H9 (cell line): ENCODE measurements at regions not wholly inside any gene's neighbourhood (a gene's known extent, or its start where the extent isn't known, plus 50 kb on each side); places are given as distances from the start of the nearest gene placed in this dataset.

ENCODE experiments used
- DNase-seq: peaks from one replicate; pipeline ENCODE4 v3.0.0-alpha.2; 2017
- H2AFZ ChIP-seq: one replicate; pipeline ENCODE4 v1.6.1; 2013; ENCODE audit warnings: mild to moderate bottlenecking, low read length, control low read depth, moderate library complexity
- H2AK5ac ChIP-seq: 2 replicates; pipeline ENCODE4 v1.6.1; 2013; ENCODE audit warnings: low read length, control low read depth, mixed read lengths; ENCODE audit not compliant: insufficient read length
- H2BK120ac ChIP-seq: one replicate; pipeline ENCODE4 v1.6.1; 2013; ENCODE audit warnings: low read depth, mild to moderate bottlenecking, low read length, control low read depth, inconsistent platforms; ENCODE audit not compliant: poor library complexity, severe bottlenecking
- H2BK12ac ChIP-seq: 2 replicates; pipeline ENCODE4 v1.6.1; 2013; ENCODE audit warnings: low read length, control low read depth, mixed read lengths, low read depth; ENCODE audit not compliant: insufficient read length
- H2BK15ac ChIP-seq: 2 replicates; pipeline ENCODE4 v1.6.1; 2013; ENCODE audit warnings: low read depth, low read length, control low read depth
- H2BK20ac ChIP-seq: one replicate; pipeline ENCODE4 v1.6.1; 2013; ENCODE audit warnings: low read depth, mild to moderate bottlenecking, low read length, control low read depth, inconsistent platforms; ENCODE audit not compliant: poor library complexity, severe bottlenecking
- H2BK5ac ChIP-seq: 2 replicates; pipeline ENCODE4 v1.6.1; 2013; ENCODE audit warnings: low read length, control low read depth, mixed read lengths; ENCODE audit not compliant: insufficient read length
- H3K14ac ChIP-seq: 2 replicates; pipeline ENCODE4 v1.6.1; 2013; ENCODE audit warnings: low read length, control low read depth; ENCODE audit not compliant: insufficient read depth
- H3K18ac ChIP-seq: 2 replicates; pipeline ENCODE4 v1.6.1; 2013; ENCODE audit warnings: low read depth, mild to moderate bottlenecking, mixed read lengths, low read length, control low read depth; ENCODE audit not compliant: insufficient read length
- H3K23ac ChIP-seq: 2 replicates; pipeline ENCODE4 v1.6.1; 2013; ENCODE audit warnings: low read length, control low read depth, mixed read lengths, low read depth; ENCODE audit not compliant: insufficient read length
- H3K23me2 ChIP-seq: 2 replicates; pipeline ENCODE4 v1.6.1; 2013; ENCODE audit warnings: low read depth, mild to moderate bottlenecking, mixed read lengths, low read length, control low read depth; ENCODE audit not compliant: insufficient read length, poor library complexity, severe bottlenecking
- H3K27ac ChIP-seq: 2 replicates; pipeline ENCODE4 v1.5.1; 2013; ENCODE audit warnings: low read length, control low read depth, mixed read lengths, low read depth; ENCODE audit not compliant: insufficient read length
- H3K27me3 ChIP-seq: 2 replicates; pipeline ENCODE4 v1.6.1; 2013; ENCODE audit warnings: low read length, control low read depth, inconsistent platforms; ENCODE audit not compliant: insufficient read depth
- H3K4ac ChIP-seq: 2 replicates; pipeline ENCODE4 v1.6.1; 2013; ENCODE audit warnings: low read depth, mild to moderate bottlenecking, control low read depth, inconsistent platforms, low read length, moderate library complexity
- H3K4me1 ChIP-seq: 2 replicates; pipeline ENCODE4 v1.6.1; 2013; ENCODE audit warnings: low read length, control low read depth, inconsistent platforms; ENCODE audit not compliant: insufficient read depth
- H3K4me2 ChIP-seq: 2 replicates; pipeline ENCODE4 v1.6.1; 2013; ENCODE audit warnings: low read length, control low read depth, mixed read lengths; ENCODE audit not compliant: insufficient read length, insufficient read depth
- H3K56ac ChIP-seq: 2 replicates; pipeline ENCODE4 v1.6.1; 2013; ENCODE audit warnings: low read depth, mild to moderate bottlenecking, mixed read lengths, low read length, control low read depth; ENCODE audit not compliant: insufficient read length
- H3K79me1 ChIP-seq: 2 replicates; pipeline ENCODE4 v1.6.1; 2013; ENCODE audit warnings: low read depth, mild to moderate bottlenecking, moderate library complexity, low read length, control low read depth, inconsistent platforms; ENCODE audit not compliant: insufficient read depth, poor library complexity, severe bottlenecking
- H3K79me2 ChIP-seq: 2 replicates; pipeline ENCODE4 v1.6.1; 2013; ENCODE audit warnings: low read length, control low read depth, inconsistent platforms; ENCODE audit not compliant: insufficient read depth
- H3K9ac ChIP-seq: 2 replicates; pipeline ENCODE4 v1.6.1; 2013; ENCODE audit warnings: low read length, control low read depth, mixed read lengths; ENCODE audit not compliant: insufficient read length; ENCODE audit errors: extremely low read depth
- H3K9me3 ChIP-seq: one replicate; pipeline ENCODE4 v1.6.1; 2013; ENCODE audit warnings: low read depth, low read length, inconsistent platforms; ENCODE audit not compliant: control insufficient read depth
- H3T11ph ChIP-seq: one replicate; pipeline ENCODE4 v1.6.1; 2013; ENCODE audit warnings: mild to moderate bottlenecking, low read length, control low read depth, inconsistent platforms
- H4K20me1 ChIP-seq: one replicate; pipeline ENCODE4 v1.6.1; 2013; ENCODE audit not compliant: control insufficient read depth, insufficient read length, insufficient read depth
- H4K5ac ChIP-seq: 2 replicates; pipeline ENCODE4 v1.6.1; 2013; ENCODE audit warnings: low read depth, mild to moderate bottlenecking, mixed read lengths, low read length, control low read depth; ENCODE audit not compliant: insufficient read length
- H4K8ac ChIP-seq: replicated peaks from 2 replicates; pipeline ENCODE4 v1.6.1; 2013; ENCODE audit warnings: low read length, control low read depth, mixed read lengths, low read depth; ENCODE audit not compliant: insufficient read length
- H4K91ac ChIP-seq: 2 replicates; pipeline ENCODE4 v1.6.1; 2013; ENCODE audit warnings: low read depth, mild to moderate bottlenecking, moderate library complexity, mixed read lengths, low read length, control low read depth; ENCODE audit not compliant: insufficient read length
- H3K27ac Mint-ChIP-seq, 3 experiments: 2 replicates in 2 of 3; 3 replicates in 1 of 3; pipeline ENCODE4 v1.8.0; 2020 to 2021; ENCODE audit warnings: mixed read lengths in 3 of 3, mild to moderate bottlenecking in 1 of 3, moderate library complexity in 1 of 3
- H3K27me3 Mint-ChIP-seq: 2 replicates; pipeline ENCODE4 v1.8.0; 2021; ENCODE audit warnings: low read depth, mild to moderate bottlenecking, moderate library complexity, mixed read lengths
- H3K36me3 Mint-ChIP-seq, 3 experiments: 2 replicates in 2 of 3; 3 replicates in 1 of 3; pipeline ENCODE4 v1.8.0; 2020 to 2021; ENCODE audit warnings: low read depth in 3 of 3, mixed read lengths in 3 of 3; ENCODE audit not compliant: insufficient read depth in 1 of 3
- H3K4me1 Mint-ChIP-seq, 2 experiments: 2 replicates each; pipeline ENCODE4 v1.8.0; 2020; ENCODE audit warnings: mixed read lengths in 2 of 2
- H3K4me3 Mint-ChIP-seq, 2 experiments: 2 replicates in 1 of 2; 3 replicates in 1 of 2; pipeline ENCODE4 v1.8.0; 2020 to 2021; ENCODE audit warnings: mild to moderate bottlenecking in 2 of 2, mixed read lengths in 2 of 2, moderate library complexity in 1 of 2
- H3K9me3 Mint-ChIP-seq, 2 experiments: 2 replicates in 1 of 2; 3 replicates in 1 of 2; pipeline ENCODE4 v1.8.0; 2020; ENCODE audit warnings: mild to moderate bottlenecking in 2 of 2, mixed read lengths in 2 of 2, moderate library complexity in 1 of 2
- WGBS: extraction: QIAGEN DNeasy Blood & Tissue Kit; methylation state at CpG from one replicate; pipeline ENCODE4 v1.1.7; 2013; ENCODE audit warnings: missing lambda C conversion rate, low lambda C conversion rate, mixed read lengths; ENCODE audit not compliant: insufficient read length; ENCODE audit errors: extremely low coverage; 5-methylcytosine and 5-hydroxymethylcytosine counted together
- TF ChIP-seq, protein P1 (sequence below): fragments of 200-600 bp; sonication (generic); conservative IDR thresholded peaks from 3 replicates; pipeline ENCODE4 v1.8.0; 2021; ENCODE audit warnings: antibody characterized with exemption, mild to moderate bottlenecking

- Histone ChIP-seq H2BK20ac (no peak overlapping the region), H2BK120ac (no peak overlapping the region), H4K91ac (no peak overlapping the region), H4K20me1 (no peaks in the 10 kb centered on the region), H4K8ac (no peak overlapping the region), H4K5ac (no peak overlapping the region), H3K4me2 (no peak overlapping the region), H3K27me3 (no peaks in the 10 kb centered on the region), H3K9ac (no peak overlapping the region), H3K18ac (no peak overlapping the region), H2AK5ac (no peak overlapping the region), H3K56ac (no peak overlapping the region), H2BK15ac (no peak overlapping the region), H2BK5ac (no peak overlapping the region), H2AFZ (no peak overlapping the region), H3K79me2 (no peaks in the 10 kb centered on the region), H2BK12ac (no peak overlapping the region), H3K4ac (no peak overlapping the region), H3K23ac (no peak overlapping the region), H3K9me3 (no peaks in the 10 kb centered on the region), H3K4me1 (no peaks in the 10 kb centered on the region), H3K14ac (no peak overlapping the region), H3K79me1 (no peaks in the 10 kb centered on the region), H3K23me2 (no peaks in the 10 kb centered on the region), H3K27ac (no peak overlapping the region), H3T11ph (no peak overlapping the region)
- DNase-seq, result no peak
- Mint-ChIP-seq H3K27me3 (no peaks in the 10 kb centered on the region; the same call in 1 of the 2 replicates), H3K36me3 (peaks cover 0 to 8% (median 0%) of the 10 kb centered on the region in 3 experiments; a peak in 3 of 7 replicates), H3K9me3 (peaks cover 3 to 5% of the 10 kb centered on the region in 2 experiments; a peak in 2 of 5 replicates), H3K4me1 (peaks cover 7% of the 10 kb centered on the region in 2 experiments), H3K27ac (no peak overlapping the region), H3K4me3 (no peak overlapping the region)
- WGBS, result no CpG with 5 or more reads among the region's 6 CpGs
- TF ChIP-seq, protein P1, sequence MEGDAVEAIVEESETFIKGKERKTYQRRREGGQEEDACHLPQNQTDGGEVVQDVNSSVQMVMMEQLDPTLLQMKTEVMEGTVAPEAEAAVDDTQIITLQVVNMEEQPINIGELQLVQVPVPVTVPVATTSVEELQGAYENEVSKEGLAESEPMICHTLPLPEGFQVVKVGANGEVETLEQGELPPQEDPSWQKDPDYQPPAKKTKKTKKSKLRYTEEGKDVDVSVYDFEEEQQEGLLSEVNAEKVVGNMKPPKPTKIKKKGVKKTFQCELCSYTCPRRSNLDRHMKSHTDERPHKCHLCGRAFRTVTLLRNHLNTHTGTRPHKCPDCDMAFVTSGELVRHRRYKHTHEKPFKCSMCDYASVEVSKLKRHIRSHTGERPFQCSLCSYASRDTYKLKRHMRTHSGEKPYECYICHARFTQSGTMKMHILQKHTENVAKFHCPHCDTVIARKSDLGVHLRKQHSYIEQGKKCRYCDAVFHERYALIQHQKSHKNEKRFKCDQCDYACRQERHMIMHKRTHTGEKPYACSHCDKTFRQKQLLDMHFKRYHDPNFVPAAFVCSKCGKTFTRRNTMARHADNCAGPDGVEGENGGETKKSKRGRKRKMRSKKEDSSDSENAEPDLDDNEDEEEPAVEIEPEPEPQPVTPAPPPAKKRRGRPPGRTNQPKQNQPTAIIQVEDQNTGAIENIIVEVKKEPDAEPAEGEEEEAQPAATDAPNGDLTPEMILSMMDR, result no peak
Measured at GRCh38 chr4:188409851-188410250, 270.6 kb downstream of the TRIML1 start.
